Panc1 (cell line): ENCODE measurements at regions not wholly inside any gene's neighbourhood (a gene's known extent, or its start where the extent isn't known, plus 50 kb on each side); places are given as distances from the start of the nearest gene placed in this dataset.

Source experiments
- POLR2AphosphoS5 ChIP-seq: IDR thresholded peaks from 2 replicates; pipeline ENCODE4 v1.6.1; 2012; ENCODE audit warnings: mild to moderate bottlenecking, low read depth, low read length, moderate library complexity
- TCF7L2 ChIP-seq: IDR thresholded peaks from 2 replicates; pipeline ENCODE4 v1.6.1; 2011; ENCODE audit warnings: mild to moderate bottlenecking, low read depth, low read length, inconsistent platforms
- TF ChIP-seq, protein P1 (sequence below), 2 experiments: IDR thresholded peaks; 2 replicates each; pipeline ENCODE4 v1.6.1; 2011 to 2012; ENCODE audit warnings: low read depth in 2 of 2, control low read depth in 1 of 2, low read length in 1 of 2, mild to moderate bottlenecking in 1 of 2, moderate library complexity in 1 of 2; ENCODE audit not compliant: insufficient read depth in 1 of 2
- TF ChIP-seq, protein P2 (sequence below): fragments of 450-650 bp; IDR thresholded peaks from 2 replicates; pipeline ENCODE4 v1.5.1; 2017; ENCODE audit warnings: mild to moderate bottlenecking

DNA sequence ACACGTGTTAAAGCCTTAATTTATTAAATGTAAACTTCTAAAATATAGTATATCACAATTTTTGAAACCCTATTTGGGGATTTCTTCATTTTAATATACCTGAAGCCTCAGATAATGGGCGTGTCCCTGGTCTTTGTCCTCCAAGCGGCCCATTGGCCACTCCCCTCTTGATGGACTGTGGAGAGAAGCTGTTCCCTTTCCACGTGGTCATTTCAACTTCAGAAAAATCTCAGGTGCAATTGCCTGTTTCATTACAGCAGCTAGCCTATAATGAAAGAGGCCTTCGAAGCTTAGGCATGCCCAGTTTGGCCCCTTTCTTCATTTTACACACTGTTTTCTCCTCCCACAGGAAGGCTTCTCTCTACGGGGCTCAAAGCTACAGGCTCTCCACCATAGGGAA lies 131.4 kb upstream of the ARHGAP5 start:
- TF ChIP-seq, protein P1, sequence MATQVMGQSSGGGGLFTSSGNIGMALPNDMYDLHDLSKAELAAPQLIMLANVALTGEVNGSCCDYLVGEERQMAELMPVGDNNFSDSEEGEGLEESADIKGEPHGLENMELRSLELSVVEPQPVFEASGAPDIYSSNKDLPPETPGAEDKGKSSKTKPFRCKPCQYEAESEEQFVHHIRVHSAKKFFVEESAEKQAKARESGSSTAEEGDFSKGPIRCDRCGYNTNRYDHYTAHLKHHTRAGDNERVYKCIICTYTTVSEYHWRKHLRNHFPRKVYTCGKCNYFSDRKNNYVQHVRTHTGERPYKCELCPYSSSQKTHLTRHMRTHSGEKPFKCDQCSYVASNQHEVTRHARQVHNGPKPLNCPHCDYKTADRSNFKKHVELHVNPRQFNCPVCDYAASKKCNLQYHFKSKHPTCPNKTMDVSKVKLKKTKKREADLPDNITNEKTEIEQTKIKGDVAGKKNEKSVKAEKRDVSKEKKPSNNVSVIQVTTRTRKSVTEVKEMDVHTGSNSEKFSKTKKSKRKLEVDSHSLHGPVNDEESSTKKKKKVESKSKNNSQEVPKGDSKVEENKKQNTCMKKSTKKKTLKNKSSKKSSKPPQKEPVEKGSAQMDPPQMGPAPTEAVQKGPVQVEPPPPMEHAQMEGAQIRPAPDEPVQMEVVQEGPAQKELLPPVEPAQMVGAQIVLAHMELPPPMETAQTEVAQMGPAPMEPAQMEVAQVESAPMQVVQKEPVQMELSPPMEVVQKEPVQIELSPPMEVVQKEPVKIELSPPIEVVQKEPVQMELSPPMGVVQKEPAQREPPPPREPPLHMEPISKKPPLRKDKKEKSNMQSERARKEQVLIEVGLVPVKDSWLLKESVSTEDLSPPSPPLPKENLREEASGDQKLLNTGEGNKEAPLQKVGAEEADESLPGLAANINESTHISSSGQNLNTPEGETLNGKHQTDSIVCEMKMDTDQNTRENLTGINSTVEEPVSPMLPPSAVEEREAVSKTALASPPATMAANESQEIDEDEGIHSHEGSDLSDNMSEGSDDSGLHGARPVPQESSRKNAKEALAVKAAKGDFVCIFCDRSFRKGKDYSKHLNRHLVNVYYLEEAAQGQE (IDR thresholded peaks at IDR 0.05; ENCODE audit: insufficient read depth in 1 of 2, low read depth in 2 of 2, low read length in 1 of 2) = no peak
- TF ChIP-seq, protein P2, sequence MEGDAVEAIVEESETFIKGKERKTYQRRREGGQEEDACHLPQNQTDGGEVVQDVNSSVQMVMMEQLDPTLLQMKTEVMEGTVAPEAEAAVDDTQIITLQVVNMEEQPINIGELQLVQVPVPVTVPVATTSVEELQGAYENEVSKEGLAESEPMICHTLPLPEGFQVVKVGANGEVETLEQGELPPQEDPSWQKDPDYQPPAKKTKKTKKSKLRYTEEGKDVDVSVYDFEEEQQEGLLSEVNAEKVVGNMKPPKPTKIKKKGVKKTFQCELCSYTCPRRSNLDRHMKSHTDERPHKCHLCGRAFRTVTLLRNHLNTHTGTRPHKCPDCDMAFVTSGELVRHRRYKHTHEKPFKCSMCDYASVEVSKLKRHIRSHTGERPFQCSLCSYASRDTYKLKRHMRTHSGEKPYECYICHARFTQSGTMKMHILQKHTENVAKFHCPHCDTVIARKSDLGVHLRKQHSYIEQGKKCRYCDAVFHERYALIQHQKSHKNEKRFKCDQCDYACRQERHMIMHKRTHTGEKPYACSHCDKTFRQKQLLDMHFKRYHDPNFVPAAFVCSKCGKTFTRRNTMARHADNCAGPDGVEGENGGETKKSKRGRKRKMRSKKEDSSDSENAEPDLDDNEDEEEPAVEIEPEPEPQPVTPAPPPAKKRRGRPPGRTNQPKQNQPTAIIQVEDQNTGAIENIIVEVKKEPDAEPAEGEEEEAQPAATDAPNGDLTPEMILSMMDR = no peak
- TF ChIP-seq POLR2AphosphoS5 (no peak), TCF7L2 (no peak)
